Upper lobe of right lung (tissue), 1 donor: ENCODE measurements at regions not wholly inside any gene's neighbourhood (a gene's known extent, or its start where the extent isn't known, plus 50 kb on each side); places are given as distances from the start of the nearest gene placed in this dataset.

Experiments
- ATAC-seq: fragments of 200-7000 bp; cut with Tn5 transposase; one replicate; pipeline ENCODE4 v1.9.1; 2020; ENCODE audit warnings: mild to moderate bottlenecking, moderate library complexity
- DNase-seq: peaks from one replicate; pipeline ENCODE4 v3.0.0-alpha.2; 2020
- H3K27ac ChIP-seq: fragments of 200-600 bp; one replicate; pipeline ENCODE4 v1.8.0; 2022
- H3K27me3 ChIP-seq: fragments of 200-600 bp; one replicate; pipeline ENCODE4 v1.8.0; 2022; ENCODE audit warnings: mild to moderate bottlenecking
- H3K36me3 ChIP-seq: fragments of 200-600 bp; one replicate; pipeline ENCODE4 v1.8.0; 2022
- H3K4me1 ChIP-seq: fragments of 200-600 bp; one replicate; pipeline ENCODE4 v1.8.0; 2022
- H3K4me3 ChIP-seq: fragments of 200-600 bp; one replicate; pipeline ENCODE4 v1.8.0; 2022; ENCODE audit warnings: mild to moderate bottlenecking
- H3K9me3 ChIP-seq: fragments of 200-600 bp; one replicate; pipeline ENCODE4 v1.8.0; 2022
- intact Hi-C: fragments of 100-400 bp; cut with DNase I; formaldehyde crosslinking; loops from one replicate; pipeline ENCODE4 v1.11.0; 2022
- TF ChIP-seq, protein P1 (sequence below): fragments of 200-600 bp; IDR thresholded peaks from one replicate; pipeline ENCODE4 v1.8.0; 2022; ENCODE audit warnings: antibody characterized with exemption
- donor health status: DM: no; HTN: yes; CAD: no; lungs with severe emphysema.

DNA sequence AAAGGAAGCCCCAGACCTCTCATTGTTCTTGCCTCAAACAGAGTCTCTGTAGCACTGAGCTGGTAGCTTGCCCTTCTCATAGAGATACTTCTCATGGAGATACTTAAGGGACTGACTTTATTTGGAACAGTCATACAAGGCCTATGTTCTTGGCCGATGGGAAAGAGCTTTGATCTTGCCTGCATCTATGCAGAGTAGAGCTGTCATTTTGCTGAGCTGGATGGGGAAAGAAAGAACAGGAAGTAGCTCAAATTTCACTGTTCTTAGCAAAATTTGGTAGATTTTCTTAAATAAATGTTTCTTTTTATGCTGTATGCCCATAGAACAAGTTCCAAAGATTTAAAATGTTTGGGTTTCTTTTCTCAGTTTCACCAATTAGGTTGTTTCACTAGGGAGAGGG, 119.3 kb upstream of the SEC61G start:
- TF ChIP-seq, protein P1, sequence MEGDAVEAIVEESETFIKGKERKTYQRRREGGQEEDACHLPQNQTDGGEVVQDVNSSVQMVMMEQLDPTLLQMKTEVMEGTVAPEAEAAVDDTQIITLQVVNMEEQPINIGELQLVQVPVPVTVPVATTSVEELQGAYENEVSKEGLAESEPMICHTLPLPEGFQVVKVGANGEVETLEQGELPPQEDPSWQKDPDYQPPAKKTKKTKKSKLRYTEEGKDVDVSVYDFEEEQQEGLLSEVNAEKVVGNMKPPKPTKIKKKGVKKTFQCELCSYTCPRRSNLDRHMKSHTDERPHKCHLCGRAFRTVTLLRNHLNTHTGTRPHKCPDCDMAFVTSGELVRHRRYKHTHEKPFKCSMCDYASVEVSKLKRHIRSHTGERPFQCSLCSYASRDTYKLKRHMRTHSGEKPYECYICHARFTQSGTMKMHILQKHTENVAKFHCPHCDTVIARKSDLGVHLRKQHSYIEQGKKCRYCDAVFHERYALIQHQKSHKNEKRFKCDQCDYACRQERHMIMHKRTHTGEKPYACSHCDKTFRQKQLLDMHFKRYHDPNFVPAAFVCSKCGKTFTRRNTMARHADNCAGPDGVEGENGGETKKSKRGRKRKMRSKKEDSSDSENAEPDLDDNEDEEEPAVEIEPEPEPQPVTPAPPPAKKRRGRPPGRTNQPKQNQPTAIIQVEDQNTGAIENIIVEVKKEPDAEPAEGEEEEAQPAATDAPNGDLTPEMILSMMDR = no peak
- DNase-seq (no peak), ATAC-seq (peak; percentile 28)
- H3K27ac ChIP-seq = no peak overlapping the region
- H3K36me3 ChIP-seq = no peaks in the 10 kb centered on the region
- H3K4me1 ChIP-seq = no peaks in the 10 kb centered on the region
- intact Hi-C loops = no loop called here
- no peaks in the 10 kb centered on the region for H3K9me3 ChIP-seq
- H3K4me3 ChIP-seq = no peak overlapping the region
- no peaks in the 10 kb centered on the region for H3K27me3 ChIP-seq

DNA sequence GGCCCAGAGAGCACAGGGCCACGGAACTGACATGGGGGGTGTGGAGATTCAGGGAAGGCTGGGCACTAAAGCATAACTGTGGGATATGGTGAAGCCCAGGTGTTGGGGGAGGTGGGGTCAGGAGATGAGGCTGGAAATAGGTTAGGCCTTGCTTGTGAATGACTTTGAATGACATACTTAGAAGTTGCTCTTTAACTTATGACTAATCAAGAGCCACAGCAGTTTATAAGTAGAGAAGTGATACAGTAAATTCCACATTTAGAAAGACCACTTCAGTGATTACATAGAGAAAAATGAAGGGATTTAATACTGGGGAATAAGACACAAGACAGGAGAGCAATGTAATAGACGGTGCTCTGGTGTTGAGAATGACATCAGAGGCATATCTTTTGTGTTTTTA, 120.8 kb upstream of the SEC61G start:
- DNase-seq (no peak), ATAC-seq (peak; percentile 72)
- TF ChIP-seq, protein P1 = no peak
- no peaks in the 10 kb centered on the region for H3K27me3 ChIP-seq
- no peaks in the 10 kb centered on the region for H3K9me3 ChIP-seq
- H3K27ac ChIP-seq = no peak overlapping the region
- H3K4me1 ChIP-seq = no peaks in the 10 kb centered on the region
- H3K4me3 ChIP-seq = no peak overlapping the region
- intact Hi-C loops = no loop called here
- no peaks in the 10 kb centered on the region for H3K36me3 ChIP-seq

DNA sequence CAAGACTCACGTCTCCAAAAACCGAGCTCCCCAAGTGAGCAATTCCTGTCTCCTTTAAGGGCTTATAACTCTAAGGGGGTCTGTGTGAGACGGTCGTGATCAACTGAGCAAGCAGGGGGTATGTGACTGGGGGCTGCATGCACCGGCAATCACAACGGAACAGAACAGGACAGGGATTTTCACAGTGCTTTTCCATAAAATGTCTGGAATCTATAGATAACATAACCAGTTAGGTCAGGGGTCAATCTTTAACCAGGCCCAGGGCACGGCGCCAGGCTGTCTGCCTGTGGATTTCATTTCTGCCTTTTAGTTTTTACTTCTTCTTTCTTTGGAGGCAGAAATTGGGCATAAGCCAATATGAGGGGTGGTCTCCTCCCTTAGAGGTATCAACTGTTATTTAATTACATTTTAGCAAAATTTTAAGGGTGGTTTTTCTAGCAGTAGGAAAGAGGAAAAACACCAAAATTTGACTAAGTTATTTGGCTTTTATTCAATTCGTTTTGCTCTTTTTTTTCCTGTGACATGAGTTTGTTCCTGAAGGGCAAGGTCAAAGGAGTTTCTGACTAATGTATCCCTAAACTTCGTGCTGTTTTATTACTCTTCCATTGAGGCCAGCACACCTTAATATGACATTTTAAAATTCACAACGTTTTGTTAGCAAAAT, 121.4 kb upstream of the SEC61G start:
- no peak overlapping the region for H3K27ac ChIP-seq
- intact Hi-C loops = no loop called here
- no peak for DNase-seq

DNA sequence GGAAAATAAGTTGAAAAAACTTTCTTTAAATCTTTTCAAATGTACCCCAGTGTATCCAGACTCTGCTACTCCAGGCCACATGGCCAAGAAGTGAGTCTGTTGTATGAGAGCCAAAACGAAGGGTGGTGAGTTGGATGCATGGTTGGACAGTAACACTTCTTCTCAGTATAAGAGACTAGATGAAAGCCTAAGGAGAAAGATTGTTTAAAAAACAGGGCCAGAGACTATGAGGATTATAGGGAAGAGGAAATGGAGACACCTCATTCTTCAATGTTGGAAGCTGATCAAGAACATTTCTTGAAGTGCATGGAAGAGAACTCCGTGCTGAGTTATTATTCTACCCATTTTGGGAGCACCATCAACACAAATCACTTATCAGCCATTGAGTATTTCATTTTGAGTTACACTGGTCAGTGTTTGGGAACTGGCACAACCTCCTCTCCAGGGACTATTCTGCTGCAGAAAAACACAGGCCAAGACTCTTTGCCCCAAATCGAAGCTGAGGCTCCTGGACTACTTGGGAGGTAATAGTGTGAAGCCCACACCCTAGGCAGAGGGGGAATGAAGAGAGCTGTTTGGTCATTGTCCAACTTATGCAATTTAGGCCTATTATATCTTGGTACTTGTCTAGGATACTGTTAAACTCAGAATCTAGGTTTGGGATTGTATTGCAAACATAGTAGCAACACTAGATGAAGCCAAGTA, 123.0 kb upstream of the SEC61G start:
- TF ChIP-seq, protein P1 = no peak
- H3K27ac ChIP-seq = no peak overlapping the region
- H3K36me3 ChIP-seq = no peaks in the 10 kb centered on the region
- no peak for DNase-seq
- no peak for ATAC-seq
- no peaks in the 10 kb centered on the region for H3K9me3 ChIP-seq
- no peaks in the 10 kb centered on the region for H3K4me1 ChIP-seq
- intact Hi-C loops = no loop called here
- no peaks in the 10 kb centered on the region for H3K27me3 ChIP-seq
- no peak overlapping the region for H3K4me3 ChIP-seq

More for the DNA sequence above, 121.4 kb upstream of the SEC61G start:
- Histone ChIP-seq H3K9me3 (no peaks in the 10 kb centered on the region), H3K4me1 (no peaks in the 10 kb centered on the region), H3K4me3 (no peak overlapping the region), H3K36me3 (no peaks in the 10 kb centered on the region), H3K27me3 (no peaks in the 10 kb centered on the region)
- TF ChIP-seq, protein P1 = no peak
- no peak for ATAC-seq

DNA sequence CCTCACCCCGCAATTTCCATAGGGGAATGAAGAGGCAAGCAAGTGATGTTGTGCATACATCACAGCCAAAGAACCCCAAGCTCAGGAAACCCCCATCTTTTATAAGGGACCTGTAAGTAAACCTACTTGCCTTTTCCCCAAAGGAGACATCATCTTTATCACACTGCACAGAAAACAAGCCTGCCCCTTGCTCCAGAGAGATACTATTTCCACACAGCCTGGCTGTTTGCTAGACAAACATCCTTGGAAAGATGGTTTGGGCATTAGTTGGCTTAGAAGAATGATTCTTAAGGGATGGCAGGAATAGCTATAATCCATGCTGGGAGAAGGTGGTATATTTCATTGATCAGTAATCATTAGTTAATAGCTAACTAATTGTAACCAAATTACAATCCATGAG, 123.7 kb upstream of the SEC61G start:
- TF ChIP-seq, protein P1 = no peak
- Histone ChIP-seq H3K4me1 (no peaks in the 10 kb centered on the region), H3K4me3 (no peak overlapping the region), H3K27ac (no peak overlapping the region), H3K9me3 (no peaks in the 10 kb centered on the region), H3K27me3 (no peaks in the 10 kb centered on the region), H3K36me3 (no peaks in the 10 kb centered on the region)
- intact Hi-C loops = no loop called here
- DNase-seq (no peak), ATAC-seq (no peak)
